GM23248 (cell line): ENCODE measurements at regions not wholly inside any gene's neighbourhood (a gene's known extent, or its start where the extent isn't known, plus 50 kb on each side); places are given as distances from the start of the nearest gene placed in this dataset.

Experiments used
- DNase-seq: peaks from one replicate; pipeline ENCODE4 v3.0.0-alpha.2; 2015
- H2AFZ ChIP-seq: fragments of 200-600 bp; sonication (generic); 2 replicates; pipeline ENCODE4 v1.6.1; 2016; ENCODE audit warnings: antibody characterized with exemption
- H3F3A ChIP-seq: fragments of 200-600 bp; sonication (generic); 2 replicates; pipeline ENCODE4 v1.6.1; 2016; ENCODE audit warnings: mild to moderate bottlenecking, antibody characterized with exemption, mixed run types; ENCODE audit not compliant: insufficient read depth
- H3K27ac ChIP-seq: fragments of 200-600 bp; sonication (generic); 2 replicates; pipeline ENCODE4 v1.5.1; 2016; ENCODE audit warnings: mild to moderate bottlenecking
- H3K27me3 ChIP-seq: fragments of 200-600 bp; sonication (generic); replicated peaks from 2 replicates; pipeline ENCODE4 v1.6.1; 2016; ENCODE audit warnings: mild to moderate bottlenecking; ENCODE audit not compliant: insufficient read depth
- H3K36me3 ChIP-seq: fragments of 200-600 bp; sonication (generic); 2 replicates; pipeline ENCODE4 v1.6.1; 2016; ENCODE audit warnings: low read depth, mild to moderate bottlenecking
- H3K4me1 ChIP-seq: fragments of 200-600 bp; sonication (generic); 2 replicates; pipeline ENCODE4 v1.6.1; 2016; ENCODE audit warnings: mild to moderate bottlenecking; ENCODE audit not compliant: insufficient read depth
- H3K4me2 ChIP-seq: fragments of 200-600 bp; sonication (generic); one replicate; pipeline ENCODE4 v1.6.1; 2016; ENCODE audit warnings: mild to moderate bottlenecking; ENCODE audit not compliant: unreplicated experiment
- H3K4me3 ChIP-seq: fragments of 200-600 bp; sonication (generic); 2 replicates; pipeline ENCODE4 v1.5.1; 2016; ENCODE audit warnings: mild to moderate bottlenecking
- H3K79me2 ChIP-seq: fragments of 200-600 bp; sonication (generic); 2 replicates; pipeline ENCODE4 v1.6.1; 2016; ENCODE audit warnings: mild to moderate bottlenecking; ENCODE audit not compliant: insufficient read depth
- H3K9ac ChIP-seq: fragments of 200-600 bp; sonication (generic); 2 replicates; pipeline ENCODE4 v1.6.1; 2016; ENCODE audit warnings: mild to moderate bottlenecking
- H3K9me2 ChIP-seq: fragments of 200-600 bp; sonication (generic); 2 replicates; pipeline ENCODE4 v1.6.1; 2016; ENCODE audit warnings: mixed run types, mild to moderate bottlenecking, moderate library complexity; ENCODE audit not compliant: insufficient read depth
- H3K9me3 ChIP-seq: fragments of 200-600 bp; sonication (generic); one replicate; pipeline ENCODE4 v1.6.1; 2017; ENCODE audit warnings: low read depth
- H4K20me1 ChIP-seq: fragments of 200-600 bp; sonication (generic); 2 replicates; pipeline ENCODE4 v1.6.0; 2016; ENCODE audit not compliant: insufficient read depth
- EZH2 ChIP-seq: fragments of 200-600 bp; sonication (generic); IDR thresholded peaks from 2 replicates; pipeline ENCODE4 v1.6.1; 2018; ENCODE audit warnings: antibody characterized with exemption, mild to moderate bottlenecking; ENCODE audit not compliant: insufficient read depth, poor library complexity, severe bottlenecking
- EZH2phosphoT487 ChIP-seq: fragments of 200-600 bp; sonication (generic); IDR thresholded peaks from 2 replicates; pipeline ENCODE4 v1.6.1; 2018; ENCODE audit warnings: antibody characterized with exemption, moderate library complexity, mild to moderate bottlenecking, low read depth; ENCODE audit not compliant: insufficient read depth
- WGBS, 2 experiments: methylation state at CpG; one replicate each; pipeline ENCODE4 v1.1.6; 2015 to 2017; ENCODE audit warnings: low lambda C conversion rate in 2 of 2, low coverage in 1 of 2; ENCODE audit errors: missing lambda C conversion rate in 2 of 2; 5-methylcytosine and 5-hydroxymethylcytosine counted together
- in situ Hi-C: fragments of 300-500 bp; cut with MboI; formaldehyde crosslinking; loops from 2 replicates; pipeline ENCODE4 v1.15.0; 2020

GRCh38 chr20:54872440-54872839 is 397.0 kb downstream of the DOK5 start:
- Histone ChIP-seq H3K79me2 (no peaks in the 10 kb centered on the region), H3K4me2 (no peak overlapping the region), H2AFZ (no peak overlapping the region), H3K27me3 (no peaks in the 10 kb centered on the region), H3K4me3 (no peak overlapping the region), H4K20me1 (no peaks in the 10 kb centered on the region), H3K4me1 (no peaks in the 10 kb centered on the region), H3K36me3 (no peaks in the 10 kb centered on the region), H3K27ac (no peak overlapping the region), H3F3A (no peaks in the 10 kb centered on the region), H3K9me2 (no peaks in the 10 kb centered on the region), H3K9me3 (no peaks in the 10 kb centered on the region), H3K9ac (no peak overlapping the region)
- WGBS, 2 experiments: 14 to 19% methylated on average over 1 of the region's 1 CpG
- TF ChIP-seq EZH2phosphoT487 (no peak), EZH2 (no peak)
- in situ Hi-C loops: no loop called here
- no peak for DNase-seq

- TF ChIP-seq EZH2phosphoT487: no peak
- no peak for TF ChIP-seq EZH2
- H3K4me3 ChIP-seq: no peak overlapping the region
- H3K9ac ChIP-seq: no peak overlapping the region
- no peaks in the 10 kb centered on the region for H3K9me3 ChIP-seq
- no peaks in the 10 kb centered on the region for H3K4me1 ChIP-seq
- H3K4me2 ChIP-seq: no peak overlapping the region
- 0 to 2% methylated on average over 3 of the region's 3 CpGs for WGBS, 2 experiments
- no peak for DNase-seq
- in situ Hi-C loops: no loop called here
- no peaks in the 10 kb centered on the region for H4K20me1 ChIP-seq
- no peak overlapping the region for H3K27ac ChIP-seq
- H3F3A ChIP-seq: no peaks in the 10 kb centered on the region
- no peak overlapping the region for H2AFZ ChIP-seq
- H3K36me3 ChIP-seq: no peaks in the 10 kb centered on the region
- H3K79me2 ChIP-seq: no peaks in the 10 kb centered on the region
- no peaks in the 10 kb centered on the region for H3K9me2 ChIP-seq
- no peaks in the 10 kb centered on the region for H3K27me3 ChIP-seq
Measured at GRCh38 chr20:54869765-54870164, 394.4 kb downstream of the DOK5 start.

GRCh38 chr20:54865273-54865672 is 389.9 kb downstream of the DOK5 start:
- Histone ChIP-seq H3K4me3 (no peak overlapping the region), H3F3A (no peaks in the 10 kb centered on the region), H3K4me2 (no peak overlapping the region), H3K36me3 (no peaks in the 10 kb centered on the region), H2AFZ (no peak overlapping the region), H3K9ac (no peak overlapping the region), H3K4me1 (no peaks in the 10 kb centered on the region), H3K27ac (no peak overlapping the region), H3K79me2 (no peaks in the 10 kb centered on the region), H3K9me3 (no peaks in the 10 kb centered on the region), H4K20me1 (no peaks in the 10 kb centered on the region), H3K9me2 (no peaks in the 10 kb centered on the region), H3K27me3 (no peaks in the 10 kb centered on the region)
- in situ Hi-C loops: no loop called here
- DNase-seq: no peak
- TF ChIP-seq EZH2 (no peak), EZH2phosphoT487 (no peak)
- 11 to 12% methylated on average over 4 of the region's 4 CpGs for WGBS, 2 experiments

GRCh38 chr20:54860716-54861115 is 385.3 kb downstream of the DOK5 start:
- H3K27ac ChIP-seq: no peak overlapping the region
- H2AFZ ChIP-seq: no peak overlapping the region
- DNase-seq: no peak
- no peaks in the 10 kb centered on the region for H3K4me1 ChIP-seq
- no peak overlapping the region for H3K9ac ChIP-seq
- no peaks in the 10 kb centered on the region for H4K20me1 ChIP-seq
- TF ChIP-seq EZH2phosphoT487: no peak
- TF ChIP-seq EZH2: no peak
- in situ Hi-C loops: no loop called here
- no peaks in the 10 kb centered on the region for H3K36me3 ChIP-seq
- H3K9me3 ChIP-seq: no peaks in the 10 kb centered on the region
- no peaks in the 10 kb centered on the region for H3K9me2 ChIP-seq
- H3K27me3 ChIP-seq: no peaks in the 10 kb centered on the region
- no peaks in the 10 kb centered on the region for H3F3A ChIP-seq
- 17 to 42% methylated on average over 3 to 4 of the region's 4 CpGs for WGBS, 2 experiments
- H3K4me2 ChIP-seq: no peak overlapping the region
- no peak overlapping the region for H3K4me3 ChIP-seq
- no peaks in the 10 kb centered on the region for H3K79me2 ChIP-seq

GRCh38 chr20:54856202-54856601 is 380.8 kb downstream of the DOK5 start:
- Histone ChIP-seq H3K36me3 (no peaks in the 10 kb centered on the region), H3K4me2 (no peak overlapping the region), H3K27ac (no peak overlapping the region), H3K79me2 (no peaks in the 10 kb centered on the region), H3K27me3 (no peaks in the 10 kb centered on the region), H3K9me3 (no peaks in the 10 kb centered on the region), H2AFZ (no peak overlapping the region), H3F3A (no peaks in the 10 kb centered on the region), H4K20me1 (no peaks in the 10 kb centered on the region), H3K4me1 (no peaks in the 10 kb centered on the region), H3K9ac (no peak overlapping the region), H3K9me2 (no peaks in the 10 kb centered on the region), H3K4me3 (no peak overlapping the region)
- no peak for DNase-seq
- 0 to 7% methylated on average over 2 of the region's 2 CpGs for WGBS, 2 experiments
- no peak for TF ChIP-seq EZH2phosphoT487
- in situ Hi-C loops: no loop called here
